CD8-positive, alpha-beta memory T cell (primary cell): ENCODE measurements at regions not wholly inside any gene's neighbourhood (a gene's known extent, or its start where the extent isn't known, plus 50 kb on each side); places are given as distances from the start of the nearest gene placed in this dataset.

Experiments
- CTCF ChIA-PET: fragments of 350-600 bp; sonication (Branson Sonifier 250); formaldehyde crosslinking; loops from one replicate; lab custom pipeline; 2021; ENCODE audit warnings: antibody characterized with exemption; lab: Charles Lee
- POLR2A ChIA-PET: fragments of 350-600 bp; sonication (Branson Sonifier 250); formaldehyde crosslinking; loops from one replicate; lab custom pipeline; 2021; ENCODE audit warnings: antibody characterized with exemption; lab: Charles Lee
- DNase-seq, 5 donors: peaks; one replicate each; pipeline versions ENCODE4 v3.0.0 to v3.0.0-alpha.2; 2020 to 2022; ENCODE audit warnings: mixed read lengths in 1 of 5
- H3K27ac ChIP-seq: one replicate; pipeline ENCODE4 v1.7.0; 2013; ENCODE audit warnings: low read depth, mild to moderate bottlenecking, low read length, moderate library complexity
- H3K27me3 ChIP-seq: 2 replicates; pipeline ENCODE4 v1.7.0; 2013; ENCODE audit warnings: low read length, mild to moderate bottlenecking; ENCODE audit not compliant: insufficient read depth, poor library complexity, severe bottlenecking
- H3K36me3 ChIP-seq: 2 replicates; pipeline ENCODE4 v1.7.0; 2013; ENCODE audit warnings: mild to moderate bottlenecking, low read length, moderate library complexity; ENCODE audit not compliant: insufficient read depth
- H3K4me1 ChIP-seq: 2 replicates; pipeline ENCODE4 v1.7.0; 2013; ENCODE audit warnings: mild to moderate bottlenecking, low read length, moderate library complexity; ENCODE audit not compliant: insufficient read depth
- H3K4me3 ChIP-seq: 2 replicates; pipeline ENCODE4 v1.7.0; 2013; ENCODE audit warnings: mild to moderate bottlenecking, low read length
- H3K9me3 ChIP-seq: 2 replicates; pipeline ENCODE4 v1.7.0; 2013; ENCODE audit warnings: mild to moderate bottlenecking, low read length
- H3K27ac Mint-ChIP-seq, 8 donors: one replicate each; pipeline ENCODE4 v1.8.0; 2020 to 2021; ENCODE audit warnings: mixed read lengths in 8 of 8, mild to moderate bottlenecking in 6 of 8, inconsistent platforms in 3 of 8, moderate library complexity in 3 of 8
- H3K27me3 Mint-ChIP-seq, 2 donors: one replicate each; pipeline ENCODE4 v1.8.0; 2020 to 2021; ENCODE audit warnings: mixed read lengths in 2 of 2, mild to moderate bottlenecking in 1 of 2, moderate library complexity in 1 of 2
- H3K36me3 Mint-ChIP-seq, 3 donors: one replicate each; pipeline ENCODE4 v1.8.0; 2020 to 2021; ENCODE audit warnings: mixed read lengths in 3 of 3, inconsistent platforms in 1 of 3, mild to moderate bottlenecking in 1 of 3
- H3K4me1 Mint-ChIP-seq, 3 donors: one replicate each; pipeline ENCODE4 v1.8.0; 2020 to 2021; ENCODE audit warnings: mixed read lengths in 3 of 3, inconsistent platforms in 1 of 3, mild to moderate bottlenecking in 1 of 3
- H3K4me3 Mint-ChIP-seq, 7 donors: one replicate each; pipeline ENCODE4 v1.8.0; 2020 to 2021; ENCODE audit warnings: mixed read lengths in 7 of 7, mild to moderate bottlenecking in 6 of 7, moderate library complexity in 4 of 7, inconsistent platforms in 2 of 7
- H3K9me3 Mint-ChIP-seq, 5 donors: one replicate each; pipeline ENCODE4 v1.8.0; 2020 to 2022; ENCODE audit warnings: mixed read lengths in 5 of 5, mild to moderate bottlenecking in 3 of 5, moderate library complexity in 2 of 5, inconsistent platforms in 1 of 5

- CTCF ChIA-PET = no interaction called here
These were observed 84.7 kb downstream of the RAMP3 start for GRCh38 chr7:45242261-45242660.

GRCh38 chr7:45242698-45243097 is 85.1 kb downstream of the RAMP3 start:
- H3K27me3 ChIP-seq = no peaks in the 10 kb centered on the region
- ChIA-PET CTCF (no interaction called here), POLR2A (no interaction called here)
- no peak for DNase-seq
- no peaks in the 10 kb centered on the region for H3K4me1 ChIP-seq
- peaks cover 39 to 66% of the 10 kb centered on the region in 2 donors for H3K27me3 Mint-ChIP-seq
- no peak overlapping the region for H3K27ac Mint-ChIP-seq
- H3K36me3 Mint-ChIP-seq = peaks cover 0 to 4% (median 0%) of the 10 kb centered on the region in 3 donors
- no peak overlapping the region for H3K4me3 ChIP-seq
- H3K4me1 Mint-ChIP-seq = no peaks in the 10 kb centered on the region
- no peaks in the 10 kb centered on the region for H3K36me3 ChIP-seq
- peaks cover 4 to 7% (median 5%) of the 10 kb centered on the region in 5 donors for H3K9me3 Mint-ChIP-seq
- no peak overlapping the region for H3K4me3 Mint-ChIP-seq
- H3K27ac ChIP-seq = no peak overlapping the region
- H3K9me3 ChIP-seq = no peaks in the 10 kb centered on the region

More at GRCh38 chr7:45242261-45242660, 84.7 kb downstream of the RAMP3 start:
- H3K27ac ChIP-seq = no peak overlapping the region
- Mint-ChIP-seq H3K36me3 (peaks cover 0 to 2% (median 0%) of the 10 kb centered on the region in 3 donors), H3K27me3 (peaks cover 36 to 63% of the 10 kb centered on the region in 2 donors), H3K27ac (no peak overlapping the region), H3K4me1 (no peaks in the 10 kb centered on the region), H3K9me3 (peaks cover 2 to 3% (median 3%) of the 10 kb centered on the region in 5 donors), H3K4me3 (no peak overlapping the region)
- H3K4me1 ChIP-seq = no peaks in the 10 kb centered on the region
- no peaks in the 10 kb centered on the region for H3K9me3 ChIP-seq
- POLR2A ChIA-PET = no interaction called here
- no peaks in the 10 kb centered on the region for H3K36me3 ChIP-seq
- no peak overlapping the region for H3K4me3 ChIP-seq
- H3K27me3 ChIP-seq = no peaks in the 10 kb centered on the region
- no peak for DNase-seq

GRCh38 chr7:45244981-45245380 is 87.4 kb downstream of the RAMP3 start:
- Histone ChIP-seq H3K36me3 (no peaks in the 10 kb centered on the region), H3K27ac (no peak overlapping the region), H3K4me1 (no peaks in the 10 kb centered on the region), H3K27me3 (no peaks in the 10 kb centered on the region), H3K9me3 (no peaks in the 10 kb centered on the region), H3K4me3 (no peak overlapping the region)
- ChIA-PET POLR2A (no interaction called here), CTCF (interaction anchor here (1.7 kb wide), 1 partner anchor 13 kb away, joined by 3 read pairs; no protein-coding TSS in a partner anchor)
- Mint-ChIP-seq H3K27ac (no peak overlapping the region), H3K4me3 (no peak overlapping the region), H3K36me3 (peaks cover 0 to 4% (median 0%) of the 10 kb centered on the region in 3 donors), H3K27me3 (peaks cover 34 to 69% of the 10 kb centered on the region in 2 donors), H3K9me3 (peaks cover 4 to 7% (median 5%) of the 10 kb centered on the region in 5 donors), H3K4me1 (no peaks in the 10 kb centered on the region)
- DNase-seq = no peak

GRCh38 chr7:45246339-45246738 is 88.7 kb downstream of the RAMP3 start:
- H3K27me3 ChIP-seq = no peaks in the 10 kb centered on the region
- Mint-ChIP-seq H3K4me3 (no peak overlapping the region), H3K27ac (no peak overlapping the region), H3K9me3 (peaks cover 4 to 7% (median 5%) of the 10 kb centered on the region in 5 donors), H3K36me3 (peaks cover 0 to 4% (median 0%) of the 10 kb centered on the region in 3 donors), H3K27me3 (peaks cover 23 to 58% of the 10 kb centered on the region in 2 donors), H3K4me1 (no peaks in the 10 kb centered on the region)
- H3K27ac ChIP-seq = no peak overlapping the region
- H3K4me3 ChIP-seq = no peak overlapping the region
- no peaks in the 10 kb centered on the region for H3K36me3 ChIP-seq
- ChIA-PET CTCF (interaction anchor here (1.7 kb wide), 1 partner anchor 15 kb away, joined by 3 read pairs; no protein-coding TSS in a partner anchor), POLR2A (no interaction called here)
- H3K4me1 ChIP-seq = no peaks in the 10 kb centered on the region
- H3K9me3 ChIP-seq = no peaks in the 10 kb centered on the region
- no peak for DNase-seq

GRCh38 chr7:45252248-45252647 is 94.7 kb downstream of the RAMP3 start:
- Mint-ChIP-seq H3K27ac (no peak overlapping the region), H3K4me1 (no peaks in the 10 kb centered on the region), H3K36me3 (peaks cover 0 to 3% (median 0%) of the 10 kb centered on the region in 3 donors), H3K27me3 (peaks cover 21 to 35% of the 10 kb centered on the region in 2 donors), H3K9me3 (peaks cover 2 to 4% (median 3%) of the 10 kb centered on the region in 5 donors), H3K4me3 (no peak overlapping the region)
- no peak overlapping the region for H3K27ac ChIP-seq
- CTCF ChIA-PET = no interaction called here
- DNase-seq = no peak
- H3K9me3 ChIP-seq = no peaks in the 10 kb centered on the region
- H3K4me1 ChIP-seq = no peaks in the 10 kb centered on the region
- H3K27me3 ChIP-seq = no peaks in the 10 kb centered on the region
- H3K4me3 ChIP-seq = no peak overlapping the region
- H3K36me3 ChIP-seq = no peaks in the 10 kb centered on the region
- POLR2A ChIA-PET = no interaction called here

GRCh38 chr7:45252857-45253256 is 95.3 kb downstream of the RAMP3 start:
- Histone ChIP-seq H3K27ac (no peak overlapping the region), H3K4me1 (no peaks in the 10 kb centered on the region), H3K36me3 (no peaks in the 10 kb centered on the region), H3K27me3 (no peaks in the 10 kb centered on the region), H3K9me3 (no peaks in the 10 kb centered on the region), H3K4me3 (no peak overlapping the region)
- Mint-ChIP-seq H3K27me3 (peaks cover 18 to 36% of the 10 kb centered on the region in 2 donors), H3K9me3 (no peaks in the 10 kb centered on the region), H3K4me3 (no peak overlapping the region), H3K27ac (no peak overlapping the region), H3K36me3 (no peaks in the 10 kb centered on the region), H3K4me1 (no peaks in the 10 kb centered on the region)
- no peak for DNase-seq
- POLR2A ChIA-PET = no interaction called here
- CTCF ChIA-PET = no interaction called here

- no peak for DNase-seq
- no peaks in the 10 kb centered on the region for H3K4me1 ChIP-seq
- ChIA-PET CTCF (no interaction called here), POLR2A (no interaction called here)
- peak overlapping the region in 2 of 8 donors; percentile 28 to 52 for H3K27ac Mint-ChIP-seq
- no peaks in the 10 kb centered on the region for H3K9me3 Mint-ChIP-seq
- no peak overlapping the region for H3K4me3 Mint-ChIP-seq
- peaks cover 17 to 32% of the 10 kb centered on the region in 2 donors for H3K27me3 Mint-ChIP-seq
- no peaks in the 10 kb centered on the region for H3K36me3 Mint-ChIP-seq
- H3K4me1 Mint-ChIP-seq = no peaks in the 10 kb centered on the region
- H3K36me3 ChIP-seq = no peaks in the 10 kb centered on the region
- H3K27me3 ChIP-seq = no peaks in the 10 kb centered on the region
- H3K27ac ChIP-seq = no peak overlapping the region
- H3K4me3 ChIP-seq = no peak overlapping the region
- no peaks in the 10 kb centered on the region for H3K9me3 ChIP-seq
These were observed 95.8 kb downstream of the RAMP3 start for GRCh38 chr7:45253368-45253767.

DNA sequence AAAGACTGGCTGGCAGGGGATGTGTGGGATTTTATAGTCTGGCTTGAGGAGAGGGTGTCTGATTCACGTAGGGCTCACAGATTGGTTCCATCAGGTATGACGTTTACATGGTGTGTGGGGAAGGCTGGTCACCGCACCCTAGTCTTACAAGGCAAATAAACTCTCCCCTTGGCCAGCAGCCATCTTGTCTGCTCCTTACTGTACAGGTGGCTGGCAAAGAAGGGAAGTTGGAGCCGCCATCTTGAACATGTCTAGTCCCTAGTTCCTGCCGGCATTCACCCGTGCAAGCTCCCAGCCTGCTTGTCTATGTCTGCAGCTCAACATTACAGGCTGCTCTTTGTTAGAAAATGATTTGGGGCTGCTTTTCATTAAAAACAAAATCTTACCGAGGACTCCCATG is 97.6 kb downstream of the RAMP3 start:
- no peak for DNase-seq
- peaks cover 21 to 28% of the 10 kb centered on the region in 2 donors for H3K27me3 Mint-ChIP-seq
- Histone ChIP-seq H3K27ac (no peak overlapping the region), H3K36me3 (no peaks in the 10 kb centered on the region), H3K9me3 (no peaks in the 10 kb centered on the region), H3K4me3 (no peak overlapping the region), H3K4me1 (no peaks in the 10 kb centered on the region), H3K27me3 (no peaks in the 10 kb centered on the region)
- ChIA-PET CTCF (no interaction called here), POLR2A (no interaction called here)
- no peak overlapping the region for H3K4me3 Mint-ChIP-seq
- H3K36me3 Mint-ChIP-seq = no peaks in the 10 kb centered on the region
- peaks cover 0 to 6% (median 0%) of the 10 kb centered on the region in 3 donors for H3K4me1 Mint-ChIP-seq
- no peaks in the 10 kb centered on the region for H3K9me3 Mint-ChIP-seq
- H3K27ac Mint-ChIP-seq = no peak overlapping the region
